GM21717 (cell line): ENCODE measurements at regions not wholly inside any gene's neighbourhood (a gene's known extent, or its start where the extent isn't known, plus 50 kb on each side); places are given as distances from the start of the nearest gene placed in this dataset.
"Not testable (repeated sequence)": the region's sequence is repeated elsewhere in the genome, so short reads cannot be mapped to it uniquely, and the experiment has no call there.

Experiments
- ATAC-seq: cut with Tn5 transposase; IDR thresholded peaks from one replicate; pipeline ENCODE4 v1.9.1; 2021; ENCODE audit warnings: mild to moderate bottlenecking, moderate library complexity; ENCODE audit not compliant: unreplicated experiment

DNA sequence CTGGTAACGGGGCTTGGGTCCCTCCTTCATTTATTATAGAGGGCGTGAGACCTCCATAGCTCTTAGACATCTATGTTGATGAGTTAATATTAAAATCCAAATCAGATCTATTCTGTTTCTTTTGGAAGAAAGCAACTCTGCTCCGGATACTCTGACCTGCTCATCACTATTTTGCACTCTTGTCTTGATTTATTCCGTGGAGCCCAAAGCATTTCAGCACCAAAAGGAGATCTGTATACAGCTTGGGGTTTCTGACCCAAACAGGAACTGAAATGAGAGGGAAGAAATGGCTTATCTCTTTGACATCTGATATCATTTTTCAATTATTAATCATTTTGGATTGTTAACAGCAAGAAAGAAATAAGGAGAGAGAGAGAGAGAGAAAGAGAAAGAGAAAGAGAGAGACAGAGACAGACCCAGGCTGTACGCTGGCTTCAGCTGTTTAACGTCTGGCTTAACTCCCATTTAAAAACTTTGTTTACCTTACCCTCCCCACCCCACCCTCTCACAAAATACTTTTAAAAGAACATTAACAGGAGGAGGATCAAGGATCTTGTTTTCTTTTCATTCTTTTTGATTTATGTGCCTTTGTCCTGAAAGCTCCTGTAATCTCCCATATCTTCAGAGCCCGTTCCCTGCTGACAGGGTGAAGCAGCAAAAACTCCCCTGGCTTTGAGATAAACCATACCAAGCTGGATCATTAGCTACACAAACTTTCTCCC is 231.4 kb upstream of the TUT7 start:
- ATAC-seq = no peak

- ATAC-seq = no peak
Observed at GRCh38 chr9:86580688-86581087, 226.5 kb upstream of the TUT7 start.

DNA sequence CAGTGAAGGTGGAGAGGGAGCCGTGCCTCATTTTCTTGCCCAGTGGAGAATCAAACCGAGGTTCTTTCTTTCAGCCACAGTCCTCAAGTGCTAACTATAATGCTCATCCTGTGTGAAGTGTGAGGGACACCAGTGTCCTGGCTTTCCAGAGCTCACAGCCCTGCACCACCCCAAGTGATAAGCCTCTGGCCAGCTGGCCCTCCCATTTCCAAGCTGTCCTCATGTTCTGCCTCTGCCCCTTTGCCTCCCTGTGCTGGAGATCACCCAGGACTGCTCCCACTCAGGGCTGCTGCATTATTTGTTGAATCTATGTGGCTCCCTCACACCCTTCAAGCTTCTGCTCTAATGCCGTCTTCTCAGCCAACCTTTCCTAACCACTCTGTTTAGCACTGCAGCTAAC is 224.5 kb upstream of the TUT7 start:
- ATAC-seq = no peak

- no peak for ATAC-seq
Observed at GRCh38 chr9:86577420-86578333, 223.5 kb upstream of the TUT7 start.

DNA sequence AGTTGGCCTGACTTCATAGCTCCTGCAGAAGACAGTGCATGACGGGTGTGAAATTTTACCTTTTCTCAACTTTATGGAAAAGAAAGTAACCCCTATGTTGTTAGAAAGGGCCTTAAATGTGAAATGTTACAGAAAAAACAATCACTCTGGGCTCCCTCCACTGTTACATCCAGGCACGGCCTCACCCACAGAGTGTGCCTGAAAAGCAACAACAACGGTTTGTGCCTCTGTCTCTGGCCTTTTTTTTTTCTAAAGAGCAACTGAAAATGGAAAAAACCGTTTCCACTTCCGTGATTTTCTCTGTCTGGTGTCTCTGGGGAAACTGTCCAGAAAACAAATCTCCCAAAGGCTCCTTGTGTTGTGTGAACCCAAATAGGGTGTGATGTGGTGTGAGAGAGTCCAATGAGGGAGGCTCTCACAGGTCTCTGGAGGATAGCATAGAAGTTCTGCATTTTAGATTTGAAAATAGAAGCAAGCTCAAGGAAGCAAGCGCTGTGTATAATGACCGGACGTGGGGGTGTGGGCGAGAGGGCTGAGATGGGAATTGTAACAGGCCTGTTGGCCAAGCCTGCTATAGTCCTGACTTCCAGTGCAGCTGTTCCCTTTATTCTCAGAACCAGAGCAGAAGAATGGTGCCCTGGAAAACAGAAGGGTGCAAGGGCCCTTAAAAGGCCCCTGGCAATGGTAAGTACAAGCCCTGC is 221.8 kb upstream of the TUT7 start:
- no peak for ATAC-seq

DNA sequence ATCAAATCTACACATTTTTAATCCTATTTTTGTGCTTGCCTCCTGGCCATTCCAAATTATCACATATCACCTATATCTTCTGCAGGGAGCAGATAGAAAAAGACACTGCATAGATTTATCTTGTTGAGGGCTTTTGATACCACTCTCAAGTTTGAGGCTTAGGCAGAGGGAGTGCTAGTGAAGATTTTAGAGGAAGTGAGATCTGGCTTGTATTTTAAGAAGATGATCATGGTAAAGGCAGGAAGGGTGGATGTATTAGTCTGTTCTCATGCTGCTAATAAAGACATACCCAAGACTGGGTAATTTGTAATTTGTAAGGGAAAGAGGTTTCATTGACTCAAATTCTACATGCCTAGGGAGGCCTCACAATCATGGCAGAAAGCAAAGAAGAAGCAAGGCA is 220.9 kb upstream of the TUT7 start:
- no peak for ATAC-seq

- no peak for ATAC-seq
Observed at GRCh38 chr9:86573886-86574285, 219.7 kb upstream of the TUT7 start.

DNA sequence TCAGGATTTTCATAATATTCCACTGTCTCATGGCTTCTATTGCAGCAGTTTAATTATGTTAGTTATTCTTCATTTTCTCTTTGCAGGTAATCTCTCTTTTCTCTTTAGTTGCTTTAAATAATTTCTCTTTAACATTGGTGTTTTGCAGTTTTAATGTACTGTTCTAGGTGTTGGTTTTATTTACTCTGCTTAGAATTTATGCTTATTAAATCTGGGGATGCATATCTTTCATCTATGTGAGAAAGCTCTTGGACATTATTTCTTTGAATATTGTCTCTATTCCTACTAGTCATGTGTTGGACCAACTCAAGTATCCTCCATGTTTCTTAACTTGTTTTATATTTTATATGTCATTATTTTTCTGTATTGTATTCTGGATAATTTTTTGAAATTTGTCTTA is 218.7 kb upstream of the TUT7 start:
- no peak for ATAC-seq

DNA sequence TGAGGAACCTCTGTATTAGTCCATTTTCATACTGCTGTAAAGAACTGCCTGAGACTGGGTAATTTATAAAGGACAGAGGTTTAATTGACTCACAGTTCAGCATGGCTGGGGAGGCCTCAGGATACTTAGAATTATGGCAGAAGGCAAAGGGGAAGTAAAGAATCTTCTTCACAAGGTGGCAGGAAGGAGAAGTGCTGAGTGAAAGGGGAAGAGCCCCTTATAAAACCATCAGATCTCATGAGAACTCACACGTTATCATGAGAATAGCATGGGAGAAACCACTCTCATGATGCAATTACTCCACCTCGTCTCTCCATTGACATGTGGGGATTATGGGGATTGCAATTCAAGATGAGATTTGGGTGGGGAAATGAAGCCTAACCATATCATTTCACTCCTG is 211.4 kb upstream of the TUT7 start:
- not testable (repeated sequence) for ATAC-seq

- no peak for ATAC-seq
Observed at GRCh38 chr9:86563936-86564335, 209.7 kb upstream of the TUT7 start.

DNA sequence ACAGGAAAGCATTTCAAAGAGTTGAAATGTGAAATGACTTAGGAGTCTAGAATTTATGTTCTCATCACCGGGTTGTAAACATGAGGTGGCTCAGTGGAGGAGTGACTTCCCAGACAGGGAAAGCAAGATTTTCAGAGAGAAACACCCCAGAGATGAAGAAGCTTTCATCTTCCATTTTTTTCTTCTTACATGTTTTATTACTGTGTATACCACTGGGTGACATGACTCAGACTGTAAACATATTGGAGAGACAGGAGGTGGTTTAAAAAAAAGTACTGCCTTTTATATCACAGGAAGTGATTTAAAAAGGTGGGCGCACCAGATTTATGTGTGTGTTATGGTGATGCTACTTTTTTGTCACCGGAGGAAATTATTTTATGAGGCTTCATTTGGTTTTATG is 209.1 kb upstream of the TUT7 start:
- no peak for ATAC-seq

GRCh38 chr9:86562691-86563090 is 208.5 kb upstream of the TUT7 start:
- ATAC-seq = no peak

DNA sequence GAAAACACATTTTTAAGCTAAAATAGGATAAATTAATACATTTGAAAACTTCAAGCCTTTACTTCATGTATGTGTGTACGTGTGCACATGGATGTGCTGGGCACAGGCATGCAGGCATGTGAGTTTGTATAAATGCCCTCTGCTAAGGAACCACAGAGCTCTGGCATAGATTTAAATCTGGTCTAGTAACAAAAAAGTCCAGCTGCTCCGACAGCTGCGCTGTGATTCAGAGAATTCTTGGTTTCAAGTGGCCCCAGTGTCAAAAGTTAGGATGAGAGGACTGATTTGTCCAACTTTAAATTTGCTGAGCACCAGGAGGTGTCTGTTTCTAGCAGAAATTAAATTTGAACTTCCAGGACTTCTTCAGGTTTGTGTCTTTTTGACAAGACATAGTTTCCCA is 203.7 kb upstream of the TUT7 start:
- no peak for ATAC-seq

GRCh38 chr9:86557063-86557766 is 203.0 kb upstream of the TUT7 start:
- no peak for ATAC-seq

DNA sequence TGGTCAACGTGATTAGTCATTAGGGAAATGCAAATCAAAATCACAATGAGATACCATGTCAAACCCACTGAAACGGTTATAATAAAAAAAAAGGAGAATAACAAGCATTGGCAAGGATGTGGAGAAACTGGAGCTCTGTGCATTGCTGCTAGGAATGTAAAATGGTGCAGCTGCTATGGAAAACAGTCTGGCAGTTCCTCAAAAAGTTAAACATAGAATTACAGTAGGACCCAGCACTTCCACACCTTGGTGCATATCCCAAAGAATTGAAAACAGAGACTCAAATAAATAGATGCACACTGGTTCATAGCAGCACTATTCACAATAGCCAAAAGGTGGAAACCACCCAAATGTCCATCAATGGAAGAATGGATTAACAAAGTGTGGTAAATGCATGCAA is 201.5 kb upstream of the TUT7 start:
- no peak for ATAC-seq

DNA sequence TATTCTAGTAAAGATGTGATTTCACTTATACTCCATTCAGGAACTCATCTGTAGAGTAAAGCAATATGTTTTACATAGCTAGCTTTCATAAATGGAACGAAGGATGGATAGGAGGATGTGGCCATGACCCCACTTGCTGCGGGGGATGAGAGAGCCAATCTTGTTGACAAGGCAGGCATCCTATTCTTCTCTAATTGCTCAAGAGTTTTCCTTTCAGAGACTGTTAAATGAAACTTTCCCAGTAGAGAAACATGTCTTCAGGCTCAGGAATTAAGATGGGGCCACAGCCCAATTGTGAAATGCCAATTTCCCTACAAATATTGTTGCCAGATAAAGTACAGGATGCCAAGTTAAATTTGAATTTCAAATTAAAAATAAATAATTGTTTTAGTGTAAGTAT is 196.2 kb upstream of the TUT7 start:
- no peak for ATAC-seq

DNA sequence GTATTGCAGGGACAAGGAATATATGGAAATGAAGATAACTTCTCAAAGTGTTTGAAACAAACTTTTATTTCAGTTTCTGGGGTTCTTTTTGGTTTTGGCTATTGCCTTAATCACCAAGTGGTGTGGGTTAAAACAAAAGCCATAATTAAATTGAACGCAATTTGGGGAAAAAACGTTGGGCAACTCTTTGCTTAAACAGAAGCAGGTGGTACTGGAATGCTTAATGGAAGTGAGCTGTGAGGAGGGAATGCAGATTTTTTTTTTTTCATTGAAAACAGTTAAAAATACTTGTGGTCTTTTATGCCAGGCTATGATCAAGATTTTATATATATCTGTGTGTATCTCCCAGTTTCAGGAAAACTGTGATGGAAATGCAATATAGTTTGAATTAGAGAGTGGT is 195.7 kb upstream of the TUT7 start:
- no peak for ATAC-seq

DNA sequence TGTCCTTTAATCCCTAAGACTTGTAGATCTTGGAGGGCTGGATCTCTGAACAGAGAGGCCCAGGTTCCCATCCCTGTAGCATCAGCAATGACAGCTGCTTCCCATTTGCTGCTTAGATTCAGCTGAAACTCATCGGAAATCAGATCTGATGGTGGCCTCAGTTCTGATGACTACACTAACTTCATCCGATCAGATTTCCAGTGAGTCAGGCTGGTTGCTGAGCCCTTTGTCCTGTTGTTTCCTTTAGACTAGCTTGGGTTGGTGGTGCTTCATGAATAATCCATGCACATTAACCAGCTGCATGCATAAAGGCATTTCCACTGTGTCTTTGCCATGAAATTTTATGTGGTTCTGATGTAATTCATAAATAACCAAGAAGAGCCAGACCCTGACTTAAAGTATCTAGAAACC is 195.2 kb upstream of the TUT7 start:
- no peak for ATAC-seq

DNA sequence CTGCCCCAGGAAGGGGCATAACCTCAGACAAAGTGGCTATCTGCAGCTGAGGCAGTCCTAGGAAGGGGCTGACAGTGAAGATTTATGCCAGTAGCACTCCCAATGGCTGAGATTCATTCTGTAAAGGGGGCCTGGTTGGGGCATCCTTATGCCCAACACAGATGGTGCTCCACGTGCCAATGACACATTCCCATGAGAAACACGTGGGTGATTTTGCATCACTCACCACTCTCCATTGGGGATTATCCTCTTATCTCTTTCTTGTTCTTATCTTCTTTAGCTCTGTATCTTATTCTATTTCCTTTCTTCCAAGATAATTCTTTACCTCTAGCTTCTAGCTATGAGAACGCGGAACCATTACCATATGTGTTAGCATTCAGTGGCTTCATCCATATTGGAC is 194.0 kb upstream of the TUT7 start:
- ATAC-seq = no peak

DNA sequence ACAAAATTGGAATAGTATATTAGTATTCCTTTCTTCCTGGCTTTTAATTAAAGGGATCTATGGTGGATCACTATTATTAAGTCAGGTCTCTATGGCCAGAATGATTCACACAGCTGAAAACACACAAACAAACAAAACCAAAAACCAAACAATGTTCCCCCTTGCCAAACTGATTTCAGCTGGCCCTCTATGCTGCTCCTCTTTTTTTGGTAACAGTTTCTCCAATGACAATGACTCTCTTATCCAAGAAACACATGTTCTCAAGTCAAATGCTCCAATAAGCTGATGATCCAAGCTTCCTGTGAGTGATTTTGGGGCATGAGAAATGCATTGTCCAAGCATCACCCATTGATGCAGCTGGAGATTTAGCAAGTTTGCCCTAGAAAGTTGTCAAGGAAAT is 193.4 kb upstream of the TUT7 start:
- ATAC-seq = no peak

- no peak for ATAC-seq
Observed at GRCh38 chr9:86546712-86547111, 192.5 kb upstream of the TUT7 start.
